NK-92 treated with Interleukin-12 subunit alpha and Interleukin-12 subunit beta, amount 100 ng/mL, for 24 hours (cell line): ENCODE measurements at regions not wholly inside any gene's neighbourhood (a gene's known extent, or its start where the extent isn't known, plus 50 kb on each side); places are given as distances from the start of the nearest gene placed in this dataset.
"Not testable (repeated sequence)": the region's sequence is repeated elsewhere in the genome, so short reads cannot be mapped to it uniquely, and the experiment has no call there.

ENCODE experiments used
- DNase-seq: peaks from one replicate; lab custom pipeline; 2025; lab: John Stamatoyannopoulos, UW

GRCh38 chr9:31807574-31808256 lies 576.7 kb upstream of the ACO1 start:
- DNase-seq, result no peak

- DNase-seq, result no peak
These were observed 575.7 kb upstream of the ACO1 start for GRCh38 chr9:31808766-31809165.

- DNase-seq, result no peak
These were observed 564.0 kb upstream of the ACO1 start for GRCh38 chr9:31820426-31820825.

GRCh38 chr9:31821583-31821982 lies 562.9 kb upstream of the ACO1 start:
- no peak for DNase-seq

- no peak for DNase-seq
These were observed 561.1 kb upstream of the ACO1 start for GRCh38 chr9:31823365-31823764.

GRCh38 chr9:31824860-31825259 lies 559.6 kb upstream of the ACO1 start:
- DNase-seq, result no peak

- no peak for DNase-seq
These were observed 547.2 kb upstream of the ACO1 start for GRCh38 chr9:31837211-31837610.

GRCh38 chr9:31839273-31839672 lies 545.2 kb upstream of the ACO1 start:
- no peak for DNase-seq

GRCh38 chr9:31840702-31841101 lies 543.7 kb upstream of the ACO1 start:
- DNase-seq, result no peak

GRCh38 chr9:31847963-31848362 lies 536.5 kb upstream of the ACO1 start:
- no peak for DNase-seq

GRCh38 chr9:31848505-31849285 lies 535.7 kb upstream of the ACO1 start:
- no peak for DNase-seq

- DNase-seq, result no peak
These were observed 530.3 kb upstream of the ACO1 start for GRCh38 chr9:31854187-31854586.

GRCh38 chr9:31868830-31869229 lies 515.6 kb upstream of the ACO1 start:
- no peak for DNase-seq

- no peak for DNase-seq
These were observed 514.2 kb upstream of the ACO1 start for GRCh38 chr9:31870276-31870675.

- no peak for DNase-seq
These were observed 510.7 kb upstream of the ACO1 start for GRCh38 chr9:31873722-31874121.

- no peak for DNase-seq
These were observed 490.4 kb upstream of the ACO1 start for GRCh38 chr9:31894008-31894407.

- no peak for DNase-seq
These were observed 476.1 kb upstream of the ACO1 start for GRCh38 chr9:31908158-31908890.

GRCh38 chr9:31908891-31909480 lies 475.5 kb upstream of the ACO1 start:
- no peak for DNase-seq

- no peak for DNase-seq
These were observed 471.8 kb upstream of the ACO1 start for GRCh38 chr9:31912636-31913035.

GRCh38 chr9:31916591-31917241 lies 467.7 kb upstream of the ACO1 start:
- no peak for DNase-seq

- DNase-seq, result not testable (repeated sequence)
These were observed 446.7 kb upstream of the ACO1 start for GRCh38 chr9:31937737-31938136.

- no peak for DNase-seq
These were observed 433.7 kb upstream of the ACO1 start for GRCh38 chr9:31950756-31951155.
